Natural killer cell (primary cell): ENCODE measurements at regions not wholly inside any gene's neighbourhood (a gene's known extent, or its start where the extent isn't known, plus 50 kb on each side); places are given as distances from the start of the nearest gene placed in this dataset.

Source experiments
- ATAC-seq, 3 donors: fragments of 150-1000 bp in 2 of 3; fragments of 200-7000 bp in 1 of 3; cut with Tn5 transposase; 1 replicate in 1 of 3; 2 replicates in 2 of 3; pipeline ENCODE4 v1.10.0; 2021; ENCODE audit warnings: mild to moderate bottlenecking in 2 of 3, moderate library complexity in 2 of 3
- DNase-seq, 2 donors: peaks; one replicate each; pipeline versions ENCODE4 v3.0.0 to v3.0.0-alpha.2; 2013 to 2021; ENCODE audit warnings: mixed read lengths in 1 of 2
- H3K27ac ChIP-seq: one replicate; pipeline ENCODE4 v1.5.1; 2013; ENCODE audit warnings: mild to moderate bottlenecking, low read length
- H3K27me3 ChIP-seq: one replicate; pipeline ENCODE4 v1.6.1; 2013; ENCODE audit warnings: low read length; ENCODE audit not compliant: control insufficient read depth, insufficient read depth
- H3K36me3 ChIP-seq: one replicate; pipeline ENCODE4 v1.6.1; 2013; ENCODE audit warnings: low read length; ENCODE audit not compliant: control insufficient read depth, insufficient read depth
- H3K4me1 ChIP-seq: one replicate; pipeline ENCODE4 v1.6.1; 2013; ENCODE audit warnings: low read length; ENCODE audit not compliant: control insufficient read depth, insufficient read depth
- H3K4me3 ChIP-seq: one replicate; pipeline ENCODE4 v1.5.1; 2013; ENCODE audit warnings: low read length
- H3K9me3 ChIP-seq: one replicate; pipeline ENCODE4 v1.6.1; 2013; ENCODE audit warnings: low read length; ENCODE audit not compliant: control insufficient read depth, insufficient read depth
- H3K27ac Mint-ChIP-seq, 2 donors: one replicate each; pipeline ENCODE4 v1.8.0; 2022; ENCODE audit warnings: mild to moderate bottlenecking in 2 of 2, mixed read lengths in 2 of 2, moderate library complexity in 1 of 2
- H3K27me3 Mint-ChIP-seq, 2 donors: one replicate each; pipeline ENCODE4 v1.8.0; 2022; ENCODE audit warnings: low read depth in 2 of 2, mixed read lengths in 2 of 2
- H3K36me3 Mint-ChIP-seq: one replicate; pipeline ENCODE4 v1.8.0; 2022; ENCODE audit warnings: mixed read lengths
- H3K4me1 Mint-ChIP-seq, 2 donors: one replicate each; pipeline ENCODE4 v1.8.0; 2022; ENCODE audit warnings: mixed read lengths in 2 of 2
- H3K4me3 Mint-ChIP-seq: one replicate; pipeline ENCODE4 v1.8.0; 2022; ENCODE audit warnings: mild to moderate bottlenecking, moderate library complexity, mixed read lengths
- H3K9me3 Mint-ChIP-seq, 2 donors: one replicate each; pipeline ENCODE4 v1.8.0; 2022; ENCODE audit warnings: mixed read lengths in 2 of 2
- WGBS: methylation state at CpG from one replicate; pipeline ENCODE4 v1.1.7; 2013; ENCODE audit warnings: missing lambda C conversion rate; ENCODE audit not compliant: insufficient coverage; 5-methylcytosine and 5-hydroxymethylcytosine counted together
- intact Hi-C: fragments of 100-400 bp; cut with micrococcal nuclease; formaldehyde crosslinking; loops from one replicate; pipeline ENCODE4 v1.14.2; 2022
- TF ChIP-seq, protein P1 (sequence below): fragments of 200-600 bp; IDR thresholded peaks from one replicate; pipeline ENCODE4 v1.8.0; 2022; ENCODE audit warnings: antibody characterized with exemption

DNA sequence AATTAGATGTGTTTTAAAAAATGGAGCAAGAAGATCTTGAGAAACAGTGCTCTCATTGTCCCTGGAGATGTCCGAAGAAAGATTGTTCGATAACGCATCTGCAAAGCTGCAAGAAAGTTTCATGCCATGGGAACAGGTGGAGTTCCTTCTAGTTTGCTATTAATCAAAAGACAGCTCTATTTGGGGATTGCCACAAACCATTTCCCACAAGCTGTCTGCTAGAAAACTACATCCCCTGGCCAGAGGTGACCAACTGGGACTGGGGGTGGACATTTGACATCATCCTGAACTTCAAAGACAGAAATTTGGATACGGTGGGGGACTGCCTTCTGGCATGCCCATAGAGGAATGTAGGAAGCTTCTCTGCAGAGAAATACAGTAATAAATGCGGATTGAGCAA is 50.8 kb upstream of the OSMR start:
- no peak for DNase-seq
- TF ChIP-seq, protein P1, sequence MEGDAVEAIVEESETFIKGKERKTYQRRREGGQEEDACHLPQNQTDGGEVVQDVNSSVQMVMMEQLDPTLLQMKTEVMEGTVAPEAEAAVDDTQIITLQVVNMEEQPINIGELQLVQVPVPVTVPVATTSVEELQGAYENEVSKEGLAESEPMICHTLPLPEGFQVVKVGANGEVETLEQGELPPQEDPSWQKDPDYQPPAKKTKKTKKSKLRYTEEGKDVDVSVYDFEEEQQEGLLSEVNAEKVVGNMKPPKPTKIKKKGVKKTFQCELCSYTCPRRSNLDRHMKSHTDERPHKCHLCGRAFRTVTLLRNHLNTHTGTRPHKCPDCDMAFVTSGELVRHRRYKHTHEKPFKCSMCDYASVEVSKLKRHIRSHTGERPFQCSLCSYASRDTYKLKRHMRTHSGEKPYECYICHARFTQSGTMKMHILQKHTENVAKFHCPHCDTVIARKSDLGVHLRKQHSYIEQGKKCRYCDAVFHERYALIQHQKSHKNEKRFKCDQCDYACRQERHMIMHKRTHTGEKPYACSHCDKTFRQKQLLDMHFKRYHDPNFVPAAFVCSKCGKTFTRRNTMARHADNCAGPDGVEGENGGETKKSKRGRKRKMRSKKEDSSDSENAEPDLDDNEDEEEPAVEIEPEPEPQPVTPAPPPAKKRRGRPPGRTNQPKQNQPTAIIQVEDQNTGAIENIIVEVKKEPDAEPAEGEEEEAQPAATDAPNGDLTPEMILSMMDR, result no peak
- intact Hi-C loops, result no loop called here
- WGBS, result 88% methylated on average over 5 of the region's 5 CpGs
- H3K36me3 Mint-ChIP-seq, result no peaks in the 10 kb centered on the region
- peaks cover 0 to 5% of the 10 kb centered on the region in 2 donors for H3K27me3 Mint-ChIP-seq
- H3K9me3 ChIP-seq, result no peaks in the 10 kb centered on the region
- no peak overlapping the region for H3K27ac Mint-ChIP-seq
- H3K27ac ChIP-seq, result no peak overlapping the region
- no peak for ATAC-seq
- no peaks in the 10 kb centered on the region for H3K27me3 ChIP-seq
- no peaks in the 10 kb centered on the region for H3K4me1 ChIP-seq
- H3K36me3 ChIP-seq, result no peaks in the 10 kb centered on the region
- H3K4me1 Mint-ChIP-seq, result no peaks in the 10 kb centered on the region
- H3K4me3 ChIP-seq, result no peak overlapping the region
- H3K9me3 Mint-ChIP-seq, result no peaks in the 10 kb centered on the region
- H3K4me3 Mint-ChIP-seq, result no peak overlapping the region

DNA sequence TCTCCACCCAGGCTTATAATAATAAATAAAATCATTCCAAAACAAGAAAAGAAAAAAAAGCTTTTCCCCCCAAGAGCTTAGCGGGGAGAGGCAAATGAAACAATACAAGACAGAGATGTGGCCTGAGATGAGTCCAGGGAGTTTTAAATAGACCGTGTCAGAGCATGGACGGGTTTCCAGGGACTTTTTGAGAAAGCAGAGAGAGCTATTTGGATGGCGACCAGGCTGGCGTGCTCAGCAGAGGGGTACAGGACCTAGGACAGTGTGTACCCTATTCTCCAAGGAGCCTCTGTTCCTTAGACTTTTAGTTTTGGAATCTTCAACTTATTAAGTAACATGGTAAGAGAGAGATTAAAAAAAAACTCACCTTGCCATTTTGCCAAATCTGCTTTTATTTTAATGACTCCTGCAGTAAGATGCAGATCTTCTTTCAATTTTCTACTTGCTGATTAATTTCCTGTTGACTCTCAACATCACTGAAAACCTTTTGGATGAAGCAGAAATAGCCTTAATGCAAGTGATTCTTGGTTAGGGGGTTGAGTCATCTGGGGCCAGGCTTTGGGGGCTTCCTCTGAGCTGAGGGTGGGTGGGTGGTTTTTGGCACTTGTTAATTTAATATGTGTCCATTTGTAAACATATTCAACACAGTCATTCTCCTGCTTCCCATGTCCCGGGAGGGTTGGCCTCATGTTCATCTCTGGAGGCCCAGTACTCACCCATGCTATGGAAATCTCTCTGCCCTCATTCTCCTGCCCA is 49.6 kb upstream of the OSMR start:
- ATAC-seq (no peak), DNase-seq (no peak)
- TF ChIP-seq, protein P1, result no peak
- Mint-ChIP-seq H3K36me3 (no peaks in the 10 kb centered on the region), H3K27me3 (peaks cover 0 to 5% of the 10 kb centered on the region in 2 donors), H3K4me3 (no peak overlapping the region), H3K9me3 (no peaks in the 10 kb centered on the region), H3K27ac (no peak overlapping the region), H3K4me1 (no peaks in the 10 kb centered on the region)
- Histone ChIP-seq H3K9me3 (no peaks in the 10 kb centered on the region), H3K4me3 (no peak overlapping the region), H3K4me1 (no peaks in the 10 kb centered on the region), H3K36me3 (no peaks in the 10 kb centered on the region), H3K27me3 (no peaks in the 10 kb centered on the region), H3K27ac (no peak overlapping the region)
- 81% methylated on average over 6 of the region's 6 CpGs for WGBS
- intact Hi-C loops, result no loop called here
